ENCODE measurements at regions not wholly inside any gene's neighbourhood (a gene's known extent, or its start where the extent isn't known, plus 50 kb on each side); places are given as distances from the start of the nearest gene placed in this dataset.

- TF ChIP-seq CTCF (conservative IDR thresholded peaks at IDR 0.05; ENCODE audit: low read depth, low read length) (no peak), MAFK (IDR thresholded peaks at IDR 0.05; ENCODE audit: low read depth, low read length) (no peak), FOS (IDR thresholded peaks at IDR 0.05; ENCODE audit: low read depth, low read length) (no peak), USF2 (IDR thresholded peaks at IDR 0.05; ENCODE audit: low read depth, low read length) (no peak)
These were observed 583.0 kb upstream of the COBL start for GRCh38 chr7:51899611-51900010.
